ENCODE measurements at regions not wholly inside any gene's neighbourhood (a gene's known extent, or its start where the extent isn't known, plus 50 kb on each side); places are given as distances from the start of the nearest gene placed in this dataset.

DNA sequence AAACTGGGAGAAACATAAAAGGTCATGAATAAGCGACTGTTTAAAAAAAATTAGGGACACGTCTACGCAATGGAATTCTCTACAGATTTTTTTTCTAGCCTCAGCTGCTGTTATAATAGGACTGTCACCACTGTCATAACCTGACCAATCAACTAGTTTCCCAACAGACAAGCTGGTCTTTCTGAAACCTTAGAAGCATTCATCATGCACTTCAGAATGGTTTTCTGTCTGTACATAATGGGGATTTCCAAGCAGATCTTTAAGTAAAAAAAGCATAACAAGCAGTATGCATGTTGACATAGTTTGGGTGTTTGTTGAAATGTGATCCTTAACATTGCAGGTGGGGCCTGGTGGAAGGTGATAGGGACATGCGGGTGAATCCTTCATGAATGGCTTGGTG is 58.3 kb upstream of the SEMA6A start (continued):
- TF ChIP-seq SMARCA5 (IDR thresholded peaks at IDR 0.05), result no peak
- TF ChIP-seq POLR2AphosphoS5 (IDR thresholded peaks at IDR 0.05; ENCODE audit: low read length), result no peak
- 0 out of 2 replicates have a peak, but pooled peaks have one; percentile 6 for TF ChIP-seq ZNF384 (IDR thresholded peaks at IDR 0.05; ENCODE audit: borderline replicate concordance, low read depth, low read length)
- TF ChIP-seq, protein P1, sequence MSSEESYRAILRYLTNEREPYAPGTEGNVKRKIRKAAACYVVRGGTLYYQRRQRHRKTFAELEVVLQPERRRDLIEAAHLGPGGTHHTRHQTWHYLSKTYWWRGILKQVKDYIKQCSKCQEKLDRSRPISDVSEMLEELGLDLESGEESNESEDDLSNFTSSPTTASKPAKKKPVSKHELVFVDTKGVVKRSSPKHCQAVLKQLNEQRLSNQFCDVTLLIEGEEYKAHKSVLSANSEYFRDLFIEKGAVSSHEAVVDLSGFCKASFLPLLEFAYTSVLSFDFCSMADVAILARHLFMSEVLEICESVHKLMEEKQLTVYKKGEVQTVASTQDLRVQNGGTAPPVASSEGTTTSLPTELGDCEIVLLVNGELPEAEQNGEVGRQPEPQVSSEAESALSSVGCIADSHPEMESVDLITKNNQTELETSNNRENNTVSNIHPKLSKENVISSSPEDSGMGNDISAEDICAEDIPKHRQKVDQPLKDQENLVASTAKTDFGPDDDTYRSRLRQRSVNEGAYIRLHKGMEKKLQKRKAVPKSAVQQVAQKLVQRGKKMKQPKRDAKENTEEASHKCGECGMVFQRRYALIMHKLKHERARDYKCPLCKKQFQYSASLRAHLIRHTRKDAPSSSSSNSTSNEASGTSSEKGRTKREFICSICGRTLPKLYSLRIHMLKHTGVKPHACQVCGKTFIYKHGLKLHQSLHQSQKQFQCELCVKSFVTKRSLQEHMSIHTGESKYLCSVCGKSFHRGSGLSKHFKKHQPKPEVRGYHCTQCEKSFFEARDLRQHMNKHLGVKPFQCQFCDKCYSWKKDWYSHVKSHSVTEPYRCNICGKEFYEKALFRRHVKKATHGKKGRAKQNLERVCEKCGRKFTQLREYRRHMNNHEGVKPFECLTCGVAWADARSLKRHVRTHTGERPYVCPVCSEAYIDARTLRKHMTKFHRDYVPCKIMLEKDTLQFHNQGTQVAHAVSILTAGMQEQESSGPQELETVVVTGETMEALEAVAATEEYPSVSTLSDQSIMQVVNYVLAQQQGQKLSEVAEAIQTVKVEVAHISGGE (CRISPR knock-in tag; IDR thresholded peaks at IDR 0.05), result no peak
- no peak for TF ChIP-seq WRNIP1 (IDR thresholded peaks at IDR 0.05; ENCODE audit: borderline replicate concordance, low read depth, low read length)
- TF ChIP-seq, protein P2, sequence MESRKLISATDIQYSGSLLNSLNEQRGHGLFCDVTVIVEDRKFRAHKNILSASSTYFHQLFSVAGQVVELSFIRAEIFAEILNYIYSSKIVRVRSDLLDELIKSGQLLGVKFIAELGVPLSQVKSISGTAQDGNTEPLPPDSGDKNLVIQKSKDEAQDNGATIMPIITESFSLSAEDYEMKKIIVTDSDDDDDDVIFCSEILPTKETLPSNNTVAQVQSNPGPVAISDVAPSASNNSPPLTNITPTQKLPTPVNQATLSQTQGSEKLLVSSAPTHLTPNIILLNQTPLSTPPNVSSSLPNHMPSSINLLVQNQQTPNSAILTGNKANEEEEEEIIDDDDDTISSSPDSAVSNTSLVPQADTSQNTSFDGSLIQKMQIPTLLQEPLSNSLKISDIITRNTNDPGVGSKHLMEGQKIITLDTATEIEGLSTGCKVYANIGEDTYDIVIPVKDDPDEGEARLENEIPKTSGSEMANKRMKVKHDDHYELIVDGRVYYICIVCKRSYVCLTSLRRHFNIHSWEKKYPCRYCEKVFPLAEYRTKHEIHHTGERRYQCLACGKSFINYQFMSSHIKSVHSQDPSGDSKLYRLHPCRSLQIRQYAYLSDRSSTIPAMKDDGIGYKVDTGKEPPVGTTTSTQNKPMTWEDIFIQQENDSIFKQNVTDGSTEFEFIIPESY (IDR thresholded peaks at IDR 0.05), result no peak

DNA sequence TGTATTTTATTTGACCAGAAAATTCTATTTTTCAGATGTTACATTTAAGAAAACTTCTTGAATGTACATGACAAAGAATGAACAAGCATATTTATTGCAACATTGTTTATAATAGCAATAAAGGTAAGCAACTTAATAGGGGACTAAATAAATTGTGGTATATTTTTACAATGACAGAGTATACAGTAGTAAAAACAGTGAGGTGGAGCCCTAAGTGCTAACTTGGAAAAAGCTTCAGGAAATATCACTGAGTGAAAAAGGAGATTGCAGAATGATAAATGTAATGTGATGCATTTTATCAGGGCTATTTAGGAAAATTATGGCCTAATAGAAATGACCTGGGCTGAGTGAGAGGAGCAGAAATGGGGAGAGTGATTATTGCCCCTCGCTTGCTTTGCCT is 56.5 kb upstream of the SEMA6A start:
- no peak overlapping the region for H3K9ac ChIP-seq (ENCODE audit: control insufficient read depth, insufficient read depth, low read length)
- no TSS peak for BruUV-seq (replicated peaks)
- peaks cover 9% of the 10 kb centered on the region for H3K4me1 ChIP-seq (ENCODE audit: control insufficient read depth, insufficient read depth, low read length)
- no peaks in the 10 kb centered on the region for H3K79me2 ChIP-seq (ENCODE audit: control insufficient read depth, insufficient read depth, low read length)
- no peak for FAIRE-seq
- no peak for ATAC-seq
- CTCF ChIA-PET, result interaction anchor here (1.6 kb wide), 1 partner anchor 34 kb away, joined by 3 read pairs; no protein-coding TSS in a partner anchor
- H3K36me3 ChIP-seq (ENCODE audit: control insufficient read depth in 2 of 2, insufficient read depth in 2 of 2, low read length in 1 of 2), result no peaks in the 10 kb centered on the region
- H3K4me2 ChIP-seq (ENCODE audit: control insufficient read depth, insufficient read depth), result no peak overlapping the region
- TF ChIP-seq MTA3 (IDR thresholded peaks at IDR 0.05; ENCODE audit: borderline replicate concordance, low read length), result no peak
- TF ChIP-seq, protein P3, sequence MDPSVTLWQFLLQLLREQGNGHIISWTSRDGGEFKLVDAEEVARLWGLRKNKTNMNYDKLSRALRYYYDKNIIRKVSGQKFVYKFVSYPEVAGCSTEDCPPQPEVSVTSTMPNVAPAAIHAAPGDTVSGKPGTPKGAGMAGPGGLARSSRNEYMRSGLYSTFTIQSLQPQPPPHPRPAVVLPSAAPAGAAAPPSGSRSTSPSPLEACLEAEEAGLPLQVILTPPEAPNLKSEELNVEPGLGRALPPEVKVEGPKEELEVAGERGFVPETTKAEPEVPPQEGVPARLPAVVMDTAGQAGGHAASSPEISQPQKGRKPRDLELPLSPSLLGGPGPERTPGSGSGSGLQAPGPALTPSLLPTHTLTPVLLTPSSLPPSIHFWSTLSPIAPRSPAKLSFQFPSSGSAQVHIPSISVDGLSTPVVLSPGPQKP (IDR thresholded peaks at IDR 0.05; ENCODE audit: low read depth, low read length), result no peak
- no peaks in the 10 kb centered on the region for H4K20me1 ChIP-seq (ENCODE audit: control insufficient read depth, insufficient read depth)
- H3K27ac ChIP-seq (ENCODE audit: control insufficient read depth, insufficient read depth), result no peak overlapping the region
- SMC1A ChIA-PET (ENCODE audit: uncharacterized antibody, unreplicated experiment), result interaction anchor here (1.0 kb wide), 1 partner anchor 65 kb away, joined by 3 read pairs; no protein-coding TSS in a partner anchor
- H2AFZ ChIP-seq (ENCODE audit: control insufficient read depth, low read depth, low read length), result no peak overlapping the region
- H3K27me3 ChIP-seq (replicated peaks in 1 of 2; ENCODE audit: control insufficient read depth in 2 of 2, insufficient read depth in 2 of 2, low read length in 1 of 2), result no peaks in the 10 kb centered on the region
- no peaks in the 10 kb centered on the region; the same call in 2 of the 3 replicates for H3K9me3 ChIP-seq (replicated peaks; ENCODE audit: control insufficient read depth, insufficient read depth, low read length)
- RAD21 ChIA-PET (ENCODE audit: unreplicated experiment), result interaction anchor here (1.8 kb wide), 1 partner anchor 28 kb away, joined by 5 read pairs; no protein-coding TSS in a partner anchor
- intact Hi-C loops (cut with micrococcal nuclease; ENCODE audit: unreplicated experiment) (loop anchor here (5.0 kb wide), 1 partner anchor 54 kb away; no protein-coding TSS in a partner anchor), in situ Hi-C loops (cut with MboI) (no loop called here)
- no peak overlapping the region for H3K4me3 ChIP-seq
- POLR2A ChIA-PET, result no interaction called here
- no peak for DNase-seq (ENCODE audit: low read depth, low spot score)
- WGBS (ENCODE audit: insufficient coverage, insufficient replicate concordance, low lambda C conversion rate, missing lambda C conversion rate), result 88% methylated on average over 1 of the region's 1 CpG

Measured in GM12878 (cell line).